Stimulated activated CD4-positive, alpha-beta T cell treated with anti-CD3 and anti-CD28 coated beads, Interleukin-15, amount 100 ng/mL, for 24 hours (primary cell): ENCODE measurements at regions not wholly inside any gene's neighbourhood (a gene's known extent, or its start where the extent isn't known, plus 50 kb on each side); places are given as distances from the start of the nearest gene placed in this dataset.
"Not testable (repeated sequence)": the region's sequence is repeated elsewhere in the genome, so short reads cannot be mapped to it uniquely, and the experiment has no call there.

ENCODE experiments used
- DNase-seq: peaks from one replicate; pipeline ENCODE4 v3.0.0-alpha.2; 2020

DNA sequence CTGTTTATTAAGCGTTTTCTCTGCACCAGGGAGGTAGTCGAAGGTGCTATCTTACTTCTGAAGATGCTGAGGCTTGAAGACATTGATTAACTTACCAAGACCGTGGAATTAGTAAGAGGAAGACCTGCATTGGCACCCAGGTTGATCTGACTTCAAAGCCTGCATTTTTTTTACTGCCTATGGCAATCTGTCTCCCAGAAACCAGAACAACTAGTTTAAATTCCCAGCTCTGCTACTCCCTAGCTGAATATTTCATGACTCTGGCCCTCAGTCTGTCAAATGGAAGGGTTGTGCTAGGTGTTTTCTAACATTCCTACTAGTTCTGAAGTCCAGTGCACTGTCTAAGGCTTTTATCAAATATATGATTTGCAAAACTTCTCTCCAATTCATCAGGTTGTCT lies 52.0 kb upstream of the GRAMD1B start:
- DNase-seq: no peak

DNA sequence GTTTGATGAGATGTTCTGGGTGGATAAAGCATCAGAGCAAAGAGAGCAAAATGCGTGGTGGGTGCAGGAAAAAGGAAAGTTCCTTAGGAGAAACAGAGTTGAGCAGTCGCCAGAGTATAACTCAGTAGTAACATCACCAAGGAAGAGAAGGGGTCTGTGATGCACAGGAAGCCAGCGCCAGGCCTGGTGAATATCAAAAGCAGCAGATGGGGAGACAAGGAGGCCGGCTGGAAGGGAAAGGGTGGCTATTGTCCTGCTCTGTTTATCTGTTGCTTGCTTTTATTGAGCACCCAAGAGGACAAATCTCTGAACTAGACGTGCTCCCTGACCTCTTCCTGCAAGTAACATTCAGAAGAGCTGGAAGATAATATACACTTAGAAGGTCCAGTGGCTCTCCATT lies 52.7 kb upstream of the GRAMD1B start:
- DNase-seq: no peak

DNA sequence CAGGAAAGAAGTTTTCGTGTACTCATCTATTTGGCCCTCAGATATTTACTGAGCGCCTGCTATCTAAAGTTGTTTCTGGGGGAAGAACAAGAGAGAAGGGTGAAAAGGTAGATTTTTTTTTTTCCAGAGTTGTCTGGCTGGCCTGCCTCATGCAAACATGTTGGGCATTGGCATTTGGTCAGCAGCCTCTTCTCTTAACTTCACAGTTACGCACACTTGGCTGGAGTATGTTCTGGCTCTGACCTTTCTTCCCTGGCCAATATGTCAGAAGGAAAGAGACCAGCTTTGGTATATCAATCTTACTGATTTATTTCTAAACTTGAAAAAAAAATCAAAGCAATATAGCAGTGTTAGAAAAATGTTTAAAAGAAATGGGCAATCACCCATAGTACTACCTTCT lies 54.2 kb upstream of the GRAMD1B start:
- no peak for DNase-seq

DNA sequence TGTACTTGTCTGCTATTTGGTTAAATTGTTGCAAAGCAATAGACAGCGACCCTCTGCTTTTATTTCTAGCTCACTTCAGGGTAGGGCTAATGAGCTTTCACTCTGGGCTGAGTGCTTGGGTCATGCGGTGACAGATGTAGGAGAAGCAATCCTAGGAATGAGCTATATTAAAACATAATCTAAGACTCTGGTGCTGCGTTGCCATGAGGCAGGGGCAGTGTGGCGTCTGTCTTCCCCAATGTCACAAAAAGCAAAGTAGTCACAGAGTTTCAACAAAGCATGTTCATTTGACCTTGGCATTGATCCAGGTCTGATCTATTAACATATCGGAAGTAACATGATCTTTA lies 55.5 kb upstream of the GRAMD1B start:
- DNase-seq: no peak

DNA sequence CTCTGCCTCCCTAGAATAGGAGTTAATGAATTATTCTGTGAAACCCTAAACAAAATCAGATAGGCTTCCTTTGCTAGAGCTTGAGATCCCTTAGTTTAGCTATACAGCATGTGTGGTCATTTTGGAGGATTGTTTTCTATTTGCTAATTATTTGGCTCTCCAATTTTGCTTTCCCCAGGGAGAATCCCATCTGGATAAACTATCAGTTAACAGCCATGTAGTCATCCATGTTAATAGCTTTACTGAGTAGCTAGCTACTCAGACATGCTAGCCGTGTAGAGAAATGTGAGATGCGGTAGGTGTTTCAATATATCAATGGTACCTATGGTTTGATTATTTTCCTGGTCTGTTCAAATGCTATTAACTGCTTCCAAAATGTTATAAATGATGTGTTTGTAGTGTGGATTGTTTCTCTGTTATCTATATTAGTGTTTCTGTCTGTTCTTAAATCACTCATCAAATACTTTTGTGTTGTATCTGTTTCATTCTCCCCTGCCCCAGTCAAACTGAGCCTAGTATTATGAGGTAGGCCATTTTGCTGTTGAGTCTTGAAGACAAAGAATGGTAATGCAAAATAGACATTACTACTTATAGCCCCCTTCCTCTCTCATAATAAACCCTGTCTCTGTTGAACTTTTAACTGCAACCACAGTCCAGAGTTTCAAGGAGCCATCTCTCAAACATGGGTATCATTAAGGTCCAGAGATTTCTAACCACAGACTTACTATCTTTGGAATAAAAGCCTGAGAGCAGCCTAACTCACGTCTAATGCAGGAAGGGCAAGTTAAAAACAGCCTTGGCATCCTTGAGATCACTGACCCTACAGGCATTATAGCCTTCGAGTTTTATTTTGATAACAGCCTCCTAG lies 56.1 kb upstream of the GRAMD1B start:
- no peak for DNase-seq

DNA sequence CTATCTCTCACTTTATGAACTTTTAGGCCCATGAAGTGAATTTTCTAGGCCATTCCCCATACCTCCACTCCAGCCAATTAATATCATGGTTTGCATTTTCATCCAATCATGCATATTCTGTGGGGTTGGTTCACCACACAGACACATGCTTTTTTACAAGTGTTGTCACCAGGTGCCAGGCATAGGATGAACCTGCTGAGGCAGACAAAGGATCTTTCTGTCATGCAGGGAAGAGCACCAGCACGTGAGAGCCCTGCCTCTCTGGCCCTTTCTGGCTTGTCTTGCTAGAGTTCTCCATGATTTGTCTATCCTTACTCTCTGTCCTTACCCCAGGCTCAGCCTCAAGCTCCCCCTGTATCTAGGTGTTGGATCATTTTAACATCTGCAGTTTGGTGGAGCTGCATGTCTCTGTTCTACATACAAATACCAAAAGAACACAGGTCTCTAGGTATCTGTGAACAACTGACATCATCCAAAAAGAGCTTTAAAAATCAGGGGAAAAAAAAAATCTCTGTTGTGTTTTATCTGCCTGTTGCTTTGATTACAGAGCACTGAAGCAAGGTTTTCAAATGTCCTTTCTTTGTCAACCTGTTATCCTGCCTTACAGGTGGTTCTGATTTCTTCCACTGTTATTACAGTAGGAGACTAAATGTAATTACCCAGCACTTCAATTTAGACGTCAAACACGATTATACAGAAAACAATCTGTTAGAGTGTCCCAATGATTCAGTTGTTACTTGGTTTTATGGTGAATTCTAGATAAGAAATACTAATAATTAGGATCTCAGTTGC lies 58.4 kb upstream of the GRAMD1B start:
- DNase-seq: no peak

DNA sequence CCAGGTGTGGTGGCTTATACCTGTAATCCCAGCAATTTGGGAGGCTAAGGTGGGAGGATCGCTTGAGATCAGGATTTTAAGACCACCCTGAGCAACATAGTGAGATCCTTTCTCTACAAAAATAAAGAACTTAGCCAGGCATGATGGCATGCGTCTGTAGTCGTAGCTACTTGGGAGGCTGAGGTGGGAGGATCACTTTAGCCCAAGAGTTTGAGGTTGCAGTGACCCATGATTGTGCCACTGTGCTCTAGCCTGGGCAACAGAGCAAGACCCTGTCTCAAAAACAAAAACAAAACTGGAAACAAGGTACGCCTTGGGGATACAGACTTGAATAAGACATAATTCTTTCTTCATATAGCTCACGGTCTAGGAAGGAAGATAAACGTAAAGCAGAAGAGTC lies 63.1 kb upstream of the GRAMD1B start:
- DNase-seq: no peak

DNA sequence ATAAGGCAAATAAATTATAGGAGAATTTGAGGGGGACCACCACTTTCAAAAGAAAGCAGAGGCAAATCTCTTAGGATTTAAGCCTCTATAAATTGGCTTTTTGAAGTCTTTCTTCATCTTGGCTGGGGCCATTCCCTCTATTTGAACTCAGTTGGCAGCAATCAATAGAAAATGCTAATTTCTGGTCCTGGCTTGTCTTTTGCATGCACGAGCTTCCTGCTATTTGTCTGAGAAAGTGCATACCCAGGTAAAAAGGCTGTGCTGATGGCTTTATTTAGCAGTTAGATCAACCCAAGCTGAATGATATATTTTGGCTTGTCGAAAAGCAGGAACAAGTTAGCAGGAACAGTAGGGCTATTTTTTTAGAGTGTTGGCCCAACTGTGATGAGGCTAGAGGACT lies 64.1 kb upstream of the GRAMD1B start:
- DNase-seq: no peak

DNA sequence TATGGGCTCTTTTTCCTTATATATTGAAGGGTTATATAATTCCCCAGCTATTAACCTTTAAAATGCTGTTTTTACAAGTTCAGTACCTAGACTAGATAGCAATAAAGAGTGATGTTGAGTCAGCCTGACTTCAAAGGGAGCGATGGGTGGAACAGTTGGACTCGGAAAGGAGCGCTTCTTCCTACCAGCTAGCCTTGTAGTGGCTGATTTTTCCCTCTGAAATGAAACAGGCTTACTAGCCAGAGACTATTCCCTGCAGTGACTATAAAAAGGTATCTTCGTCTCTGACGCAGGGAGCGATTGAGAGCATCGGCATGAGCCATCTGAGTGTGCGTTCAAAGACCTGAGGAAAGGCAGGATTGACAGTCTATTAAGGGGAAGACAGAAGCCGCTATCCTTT lies 66.0 kb upstream of the GRAMD1B start:
- DNase-seq: no peak

DNA sequence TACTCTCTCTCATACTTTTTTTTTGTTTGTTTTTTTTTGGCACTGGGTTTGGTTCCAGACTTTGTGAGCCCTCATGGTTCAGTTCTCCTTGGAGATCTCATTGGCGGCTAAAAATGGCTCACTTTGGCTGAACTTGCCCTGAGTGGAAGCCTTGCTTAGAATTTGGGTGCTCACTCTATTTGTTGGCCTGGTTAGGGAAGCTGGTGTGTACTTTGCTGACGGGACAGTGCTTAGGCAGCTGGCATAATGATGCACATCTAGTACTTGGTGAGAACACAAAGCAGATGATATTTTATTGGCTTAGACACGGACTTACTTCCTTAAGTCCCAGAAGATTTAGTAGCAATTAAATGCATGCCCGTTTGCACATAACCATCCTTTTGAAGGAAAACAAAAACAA lies 66.5 kb upstream of the GRAMD1B start:
- no peak for DNase-seq

DNA sequence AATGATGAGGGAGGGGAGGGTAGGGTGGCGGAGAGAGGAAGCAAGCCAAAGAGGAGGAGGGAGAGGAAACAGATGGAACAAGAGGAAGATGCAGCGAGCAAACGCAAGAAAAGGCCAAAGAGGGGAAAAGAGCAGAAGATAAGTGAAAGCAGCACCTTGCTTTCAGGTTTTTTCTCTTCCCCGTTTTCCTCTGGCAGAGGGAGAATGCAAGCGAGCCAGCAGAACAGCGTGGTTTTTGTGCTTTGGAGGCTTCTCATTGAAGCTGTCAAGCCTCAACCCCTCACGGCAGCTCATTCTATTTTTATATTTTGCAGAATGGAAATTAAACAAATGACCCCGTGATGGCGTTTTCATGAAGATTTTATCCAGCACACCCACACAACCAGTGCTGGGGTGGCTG lies 67.1 kb upstream of the GRAMD1B start:
- no peak for DNase-seq

DNA sequence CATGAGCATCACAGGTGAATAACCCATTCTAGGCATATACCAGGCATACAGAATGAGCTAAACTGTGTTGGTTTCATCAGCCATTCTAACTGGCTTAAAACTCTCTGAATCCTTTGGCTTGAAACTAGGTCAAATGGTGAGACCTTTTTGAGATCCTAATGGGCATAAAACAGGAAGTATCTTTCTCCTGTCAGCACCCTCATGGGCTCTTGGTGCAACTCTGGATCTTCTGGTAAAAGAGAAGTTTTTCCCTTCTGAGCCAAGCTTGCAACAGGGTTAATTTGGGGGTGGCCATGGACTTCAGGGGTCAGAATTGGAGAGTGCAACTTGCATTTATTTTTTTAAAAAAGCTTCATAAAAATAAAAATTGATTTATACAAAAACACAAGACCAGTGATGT lies 67.9 kb upstream of the GRAMD1B start:
- DNase-seq: no peak

DNA sequence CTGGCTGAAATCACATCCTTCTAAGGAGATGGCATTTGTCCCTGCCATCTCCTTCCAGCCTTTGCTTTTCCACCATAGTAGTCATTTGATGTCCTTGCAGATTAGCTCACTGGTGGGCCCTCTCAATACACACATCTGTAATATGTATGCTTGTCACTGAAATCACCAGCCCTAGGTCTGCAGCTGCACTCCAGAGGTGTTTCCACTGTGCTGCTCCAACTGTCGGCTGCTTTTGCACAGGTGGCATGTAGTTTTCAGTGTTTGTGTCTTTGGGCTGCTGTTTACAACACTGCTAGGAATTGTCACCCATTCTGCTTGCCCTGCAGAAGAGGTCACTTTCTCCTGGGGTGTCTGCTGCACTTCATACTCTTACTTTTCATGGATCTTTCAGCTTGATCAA lies 69.0 kb upstream of the GRAMD1B start:
- DNase-seq: no peak

DNA sequence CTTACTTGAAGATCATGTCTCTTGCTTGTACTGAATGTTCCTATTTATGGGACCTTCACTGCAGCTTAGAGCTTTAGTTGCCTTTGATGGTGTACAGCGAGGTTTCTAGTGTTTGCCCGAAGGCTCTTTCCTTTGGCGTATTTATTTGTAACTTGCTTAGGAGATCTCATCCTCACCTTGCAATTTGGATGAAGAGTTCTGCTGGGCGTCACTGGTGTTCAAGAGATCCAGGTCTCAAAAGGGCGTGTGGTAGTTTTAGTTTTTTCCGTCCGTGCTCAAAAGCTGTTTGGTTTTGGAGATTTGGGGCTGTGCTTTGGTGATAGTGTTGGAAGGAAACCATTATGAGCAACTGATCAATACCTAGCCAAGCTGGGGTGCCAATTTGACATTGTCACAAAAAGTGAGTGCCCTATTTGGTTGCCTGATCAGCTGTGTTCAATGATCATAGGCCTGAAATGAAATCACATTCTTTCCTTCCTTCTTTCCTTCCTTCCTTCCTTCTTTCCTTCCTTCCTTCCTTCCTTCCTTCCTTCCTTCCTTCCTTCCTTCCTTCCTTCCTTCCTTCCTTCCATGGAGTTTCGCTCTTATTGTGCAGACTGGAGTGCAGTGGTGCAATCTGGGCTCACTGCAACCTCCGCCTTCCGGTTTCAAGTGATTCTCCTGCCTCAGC lies 69.7 kb upstream of the GRAMD1B start:
- DNase-seq: no peak

DNA sequence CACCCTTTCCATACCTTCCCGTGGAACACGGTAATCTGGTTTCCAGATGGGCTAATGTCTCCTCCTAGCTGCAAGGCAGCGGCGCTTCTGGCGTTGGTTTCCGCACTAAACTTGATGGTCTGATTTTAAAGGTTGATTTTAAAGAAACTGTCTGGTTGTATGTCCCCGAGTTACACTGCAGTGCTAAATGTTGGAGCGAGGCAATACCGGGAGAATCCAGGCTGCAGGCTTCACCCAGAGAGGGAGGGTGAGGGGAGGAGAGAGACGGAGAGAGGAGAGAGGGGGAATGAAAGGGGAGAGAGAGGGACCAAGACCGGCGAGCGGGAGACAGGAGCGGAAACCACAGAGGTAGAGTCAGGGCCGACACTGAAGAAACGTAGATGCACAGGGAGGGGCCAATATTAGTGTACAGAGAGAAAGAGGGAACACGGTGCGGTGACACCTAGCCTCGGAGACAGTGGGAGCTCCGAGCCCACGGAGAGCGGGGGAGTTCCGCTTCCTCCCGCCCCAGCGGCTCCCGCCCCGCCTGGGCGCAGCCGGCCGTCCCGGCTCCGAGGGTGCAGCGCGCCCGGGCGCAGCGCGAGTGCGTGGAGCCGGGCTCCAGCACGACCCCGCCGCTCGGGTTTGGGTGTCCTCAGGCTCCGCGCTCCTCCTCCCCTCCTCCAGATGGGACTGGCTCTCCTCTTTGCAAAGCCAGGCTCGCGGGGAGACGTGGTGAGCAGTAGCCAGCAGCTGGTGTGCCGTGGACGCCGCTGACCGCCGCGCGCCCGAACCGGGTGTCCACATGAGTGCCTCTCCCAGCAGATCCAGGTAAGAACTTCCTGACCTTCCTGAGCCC lies 71.9 kb upstream of the GRAMD1B start:
- peak; percentile 68 for DNase-seq

DNA sequence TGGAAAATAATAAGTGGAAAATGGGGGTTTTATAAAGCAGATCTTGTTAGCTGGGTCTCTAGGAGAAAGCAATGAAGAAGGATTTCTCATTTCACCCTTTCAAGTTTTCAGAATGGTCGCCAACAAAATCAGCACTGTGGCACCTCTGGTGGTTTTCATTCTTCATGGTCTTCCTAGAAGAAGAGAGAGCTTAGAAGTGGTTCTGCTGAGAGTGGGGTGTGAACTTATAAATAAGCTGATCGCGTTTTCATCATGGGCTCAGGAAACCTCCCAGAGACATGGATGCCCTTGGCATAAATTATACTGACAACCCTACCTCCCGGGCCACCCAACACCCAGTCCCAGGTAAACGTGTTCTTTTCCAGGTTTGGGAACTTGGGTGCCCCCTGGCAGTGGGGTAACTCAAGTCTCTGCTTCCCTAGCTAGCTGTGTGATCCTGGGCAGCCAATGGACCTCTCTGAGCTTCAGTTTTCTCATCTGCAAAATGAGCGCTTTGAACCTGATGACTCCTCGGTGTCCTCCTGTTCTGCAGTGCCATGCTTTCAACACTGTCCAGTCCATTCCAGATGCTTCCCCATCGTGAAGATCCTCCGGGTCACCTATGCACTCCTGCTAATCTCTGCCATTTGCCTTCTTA lies 72.6 kb upstream of the GRAMD1B start:
- peak; percentile 46 for DNase-seq

DNA sequence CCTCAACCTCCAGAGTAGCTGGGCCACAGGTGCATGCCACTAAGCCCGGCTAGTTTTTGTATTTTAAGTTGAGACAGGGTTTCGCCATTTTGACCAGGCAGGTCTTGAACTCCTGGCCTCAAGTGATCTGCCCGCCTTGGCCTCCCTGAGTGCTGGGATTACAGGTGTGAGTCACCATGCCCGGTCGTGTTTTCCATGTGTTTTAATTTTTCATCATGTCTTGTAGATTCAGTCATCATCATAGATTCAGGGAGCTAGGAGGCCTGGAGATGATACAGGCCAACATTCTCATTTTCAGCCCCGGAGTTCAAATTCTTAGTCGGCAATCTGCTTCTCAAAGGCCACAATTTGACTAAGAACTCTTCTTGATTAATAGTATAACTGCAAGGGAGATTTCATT lies 73.5 kb upstream of the GRAMD1B start:
- peak; percentile 70 for DNase-seq

DNA sequence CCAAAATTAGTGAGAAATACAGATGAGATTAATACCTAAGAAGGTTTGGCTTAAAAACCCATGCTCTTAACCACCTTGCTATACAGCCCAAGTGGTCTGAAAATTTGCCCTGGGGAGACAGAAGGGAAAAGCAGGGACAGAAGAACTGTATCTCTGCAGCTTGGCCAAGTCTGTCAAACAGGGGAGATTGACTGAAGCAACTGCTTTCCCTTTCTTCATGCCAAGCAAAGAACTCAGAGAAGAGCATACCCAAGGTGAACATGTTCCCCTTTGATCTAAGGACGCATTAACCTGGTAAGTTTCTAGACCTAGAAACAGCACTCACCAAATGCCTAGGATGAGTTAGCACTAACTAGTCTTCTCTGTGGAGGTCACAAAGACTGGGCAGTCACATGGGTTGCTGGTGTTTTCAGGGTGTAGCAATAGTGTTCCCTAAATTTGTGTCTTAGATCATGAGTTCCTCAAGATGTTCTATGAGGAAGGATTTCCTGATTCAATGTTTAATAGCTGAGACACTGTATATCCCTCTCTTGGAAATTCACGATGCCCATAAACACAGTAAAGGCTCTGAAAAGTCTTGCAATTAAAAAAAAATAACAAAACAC lies 75.6 kb upstream of the GRAMD1B start:
- DNase-seq: no peak

DNA sequence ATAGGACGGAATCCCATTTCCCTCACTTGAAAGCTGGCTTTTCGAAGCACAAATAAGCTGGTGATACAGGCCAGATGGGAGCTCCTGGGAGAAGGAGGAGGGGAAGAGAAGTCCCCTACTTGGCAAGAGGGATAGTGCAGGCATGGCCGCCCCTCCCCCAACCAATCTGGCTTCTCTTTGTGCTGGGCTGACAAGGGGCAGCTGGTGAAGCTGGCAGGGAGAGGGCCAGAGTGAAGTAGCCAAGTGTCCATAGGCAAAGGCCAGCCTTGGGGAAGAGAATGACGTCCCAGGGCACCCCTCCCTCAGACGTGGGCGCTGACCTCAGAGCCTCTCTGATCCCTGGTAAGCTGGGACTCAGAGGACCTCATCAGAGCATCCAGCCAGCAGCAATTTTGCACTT lies 78.7 kb upstream of the GRAMD1B start:
- DNase-seq: no peak

DNA sequence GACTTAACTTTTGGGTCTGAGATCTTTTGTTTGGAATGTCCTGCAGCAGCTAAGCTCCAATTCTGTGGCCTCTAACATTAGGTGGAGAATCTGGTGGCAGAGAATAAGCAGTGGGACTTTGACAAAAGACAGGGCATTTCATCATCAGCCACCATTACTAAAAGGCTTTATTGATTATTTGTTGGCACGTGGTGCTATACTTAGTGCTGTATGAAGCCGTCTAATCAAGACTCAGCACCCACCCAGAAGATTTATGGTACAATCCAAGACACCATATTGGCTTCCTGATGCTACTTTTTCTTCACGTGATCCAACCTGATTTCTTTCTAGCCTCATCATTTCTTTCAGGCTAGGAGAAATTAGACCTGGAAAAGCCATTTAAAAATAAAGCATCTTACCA lies 80.7 kb upstream of the GRAMD1B start:
- no peak for DNase-seq

DNA sequence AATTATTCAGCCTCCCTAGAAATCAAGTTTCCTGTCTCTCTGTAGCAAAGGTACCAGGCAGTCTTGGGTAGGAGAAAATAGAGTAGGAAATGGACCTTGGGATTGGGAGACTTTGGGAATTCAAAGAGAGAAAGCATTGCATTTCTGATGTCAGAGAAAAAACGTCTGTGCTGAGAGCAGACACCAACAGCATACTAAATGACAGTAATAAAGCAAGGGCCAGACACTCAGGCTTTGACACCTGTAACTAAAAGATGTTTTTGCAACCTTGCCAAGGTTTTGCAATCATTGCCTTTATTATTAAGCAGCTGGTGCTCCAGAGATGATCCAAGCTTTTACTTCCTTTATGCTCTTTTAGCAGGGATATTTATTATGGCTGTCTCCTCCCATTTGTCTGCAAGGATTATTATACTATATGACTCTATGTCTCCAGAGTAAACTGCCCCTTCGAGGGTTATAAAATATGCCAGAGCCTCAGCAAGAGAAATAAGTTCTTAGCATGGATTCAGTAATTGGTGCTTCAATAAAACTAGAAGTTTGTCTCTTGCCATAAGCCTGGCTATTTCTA lies 85.2 kb upstream of the GRAMD1B start:
- DNase-seq: no peak

DNA sequence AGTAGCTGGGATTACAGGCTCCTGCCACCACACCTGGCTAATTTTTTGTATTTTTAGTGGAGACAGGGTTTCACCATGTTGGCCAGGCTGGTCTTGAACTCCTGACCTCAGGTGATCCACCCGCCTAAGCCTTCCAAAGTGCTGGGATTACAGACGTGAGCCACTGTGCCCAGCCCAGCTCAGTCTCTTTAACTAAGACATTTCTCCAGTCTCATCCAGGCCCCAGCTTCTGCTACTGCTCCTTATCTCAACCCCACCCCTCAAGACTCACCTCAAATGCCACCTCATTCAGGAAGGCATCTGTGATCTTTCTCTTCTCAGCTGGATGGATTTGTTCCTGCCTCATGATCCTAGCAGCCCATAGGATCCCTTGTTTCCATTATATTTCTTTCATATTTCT lies 85.9 kb upstream of the GRAMD1B start:
- not testable (repeated sequence) for DNase-seq
